SK-N-SH (cell line): ENCODE measurements at regions not wholly inside any gene's neighbourhood (a gene's known extent, or its start where the extent isn't known, plus 50 kb on each side); places are given as distances from the start of the nearest gene placed in this dataset.

Experiments used
- CTCF ChIA-PET: fragments of 300-600, 350-600 bp; formaldehyde crosslinking; extraction: SDS; loops from one replicate; lab custom pipeline; 2021; lab: Yijun Ruan, JAX
- POLR2A ChIA-PET: fragments of 350-600 bp; sonication (Branson Sonifier 250); formaldehyde crosslinking; extraction: SDS; loops from one replicate; lab custom pipeline; 2020; ENCODE audit warnings: antibody characterized with exemption, inconsistent platforms; lab: Yijun Ruan, JAX
- DNase-seq: peaks from one replicate; pipeline ENCODE4 v3.0.0; 2012
- H2AFZ ChIP-seq: fragments of 200-600 bp; sonication (generic); 2 replicates; pipeline ENCODE4 v1.8.1; 2016; ENCODE audit warnings: antibody characterized with exemption, mild to moderate bottlenecking, low read depth
- H3F3A ChIP-seq: fragments of 200-600 bp; sonication (generic); replicated peaks from 2 replicates; pipeline ENCODE3; 2016; ENCODE audit warnings: antibody characterized with exemption, mild to moderate bottlenecking; ENCODE audit not compliant: insufficient read depth
- H3K27ac ChIP-seq, 2 experiments: fragments of 200-500 bp in 1 of 2; fragments of 200-600 bp in 1 of 2; sonication (Bioruptor generic) in 1 of 2; sonication (generic), shearing (Covaris generic) in 1 of 2; 2 replicates each; pipeline versions ENCODE4 v1.5.1 to v1.6.1; 2014 to 2016; ENCODE audit warnings: low read depth in 2 of 2, inconsistent platforms in 1 of 2, low read length in 1 of 2, mild to moderate bottlenecking in 1 of 2, mixed read lengths in 1 of 2
- H3K27me3 ChIP-seq: fragments of 200-600 bp; sonication (generic), shearing (Covaris generic); 2 replicates; pipeline ENCODE4 v1.6.1; 2016; ENCODE audit warnings: mixed run types; ENCODE audit not compliant: insufficient read depth
- H3K36me3 ChIP-seq, 2 experiments: fragments of 200-500 bp in 1 of 2; fragments of 200-600 bp in 1 of 2; sonication (Bioruptor generic) in 1 of 2; sonication (generic) in 1 of 2; replicated peaks in 1 of 2; 2 replicates each; pipeline versions ENCODE3 to v1.5.1; 2014 to 2016; ENCODE audit warnings: low read length in 1 of 2, mild to moderate bottlenecking in 1 of 2; ENCODE audit not compliant: insufficient read depth in 2 of 2, control insufficient read depth in 1 of 2
- H3K4me1 ChIP-seq, 2 experiments: fragments of 200-500 bp in 1 of 2; fragments of 200-600 bp in 1 of 2; sonication (Bioruptor generic) in 1 of 2; sonication (generic), shearing (Covaris generic) in 1 of 2; 2 replicates each; pipeline versions ENCODE4 v1.5.1 to v1.6.1; 2014 to 2016; ENCODE audit warnings: low read depth in 1 of 2, low read length in 1 of 2, mixed run types in 1 of 2; ENCODE audit not compliant: insufficient read depth in 2 of 2, control insufficient read depth in 1 of 2
- H3K4me2 ChIP-seq: fragments of 200-600 bp; sonication (generic), shearing (Covaris generic); 2 replicates; pipeline ENCODE4 v1.6.1; 2017; ENCODE audit warnings: mixed run types
- H3K4me3 ChIP-seq, 2 experiments: fragments of 200-500 bp in 1 of 2; fragments of 200-600 bp in 1 of 2; sonication (Bioruptor generic) in 1 of 2; sonication (generic), shearing (Covaris generic) in 1 of 2; 2 replicates each; pipeline versions ENCODE4 v1.5.1 to v1.8.1; 2014 to 2016; ENCODE audit warnings: low read depth in 2 of 2, inconsistent platforms in 1 of 2, low read length in 1 of 2, mild to moderate bottlenecking in 1 of 2, mixed read lengths in 1 of 2, moderate library complexity in 1 of 2
- H3K79me2 ChIP-seq: fragments of 200-600 bp; sonication (generic); 2 replicates; pipeline ENCODE4 v1.8.1; 2017; ENCODE audit warnings: mild to moderate bottlenecking; ENCODE audit not compliant: insufficient read depth
- H3K9ac ChIP-seq: fragments of 200-600 bp; sonication (generic); 2 replicates; pipeline ENCODE4 v1.6.1; 2017; ENCODE audit warnings: mixed run types
- H3K9me2 ChIP-seq: fragments of 200-600 bp; sonication (generic); 2 replicates; pipeline ENCODE4 v1.6.1; 2017; ENCODE audit warnings: mixed run types
- H3K9me3 ChIP-seq: fragments of 200-600 bp; sonication (generic); 2 replicates; pipeline ENCODE4 v1.6.1; 2017; ENCODE audit warnings: mixed run types, mild to moderate bottlenecking, moderate library complexity
- H4K20me1 ChIP-seq: fragments of 200-600 bp; sonication (generic); 2 replicates; pipeline ENCODE4 v1.6.1; 2017; ENCODE audit warnings: mild to moderate bottlenecking, mixed run types; ENCODE audit not compliant: insufficient read depth
- CHD2 ChIP-seq: fragments of 150-350 bp; IDR thresholded peaks from 2 replicates; pipeline ENCODE4 v1.6.1; 2018; ENCODE audit warnings: low read length; ENCODE audit not compliant: partially characterized antibody
- ELF1 ChIP-seq: IDR thresholded peaks from 2 replicates; pipeline ENCODE4 v1.4.0; 2012
- EZH2phosphoT487 ChIP-seq: fragments of 200-600 bp; sonication (generic); IDR thresholded peaks from 2 replicates; pipeline ENCODE4 v1.6.1; 2017; ENCODE audit warnings: low read depth, mixed run types, mild to moderate bottlenecking, antibody characterized with exemption, moderate library complexity, borderline replicate concordance
- FOSL2 ChIP-seq: IDR thresholded peaks from 2 replicates; pipeline ENCODE4 v1.4.0; 2012; ENCODE audit warnings: low read depth, mild to moderate bottlenecking, moderate library complexity, borderline replicate concordance
- FOXJ3 ChIP-seq: sonication (generic); formaldehyde crosslinking; IDR thresholded peaks from 2 replicates; pipeline ENCODE4 v1.5.1; 2020; ENCODE audit warnings: mild to moderate bottlenecking, missing genetic modification reagents
- FOXM1 ChIP-seq: IDR thresholded peaks from 2 replicates; pipeline ENCODE4 v1.4.0; 2012; ENCODE audit warnings: low read depth, mild to moderate bottlenecking
- GABPA ChIP-seq: IDR thresholded peaks from 2 replicates; pipeline ENCODE4 v1.4.0; 2012; ENCODE audit warnings: low read depth, mild to moderate bottlenecking
- JUND ChIP-seq: IDR thresholded peaks from 2 replicates; pipeline ENCODE4 v1.4.0; 2012
- MAX ChIP-seq: IDR thresholded peaks from 2 replicates; pipeline ENCODE4 v1.4.0; 2012; ENCODE audit warnings: low read depth
- MEF2A ChIP-seq: IDR thresholded peaks from 2 replicates; pipeline ENCODE4 v1.4.0; 2012; ENCODE audit warnings: low read depth, borderline replicate concordance
- MXI1 ChIP-seq: IDR thresholded peaks from 2 replicates; pipeline ENCODE4 v1.6.1; 2012; ENCODE audit warnings: mild to moderate bottlenecking, low read depth, low read length, improper control_type of control experiment
- RCOR1 ChIP-seq: fragments of 150-350 bp; IDR thresholded peaks from 2 replicates; pipeline ENCODE4 v1.6.1; 2017; ENCODE audit warnings: antibody characterized with exemption, low read length
- RFX5 ChIP-seq: IDR thresholded peaks from 2 replicates; pipeline ENCODE4 v1.6.1; 2012; ENCODE audit warnings: mild to moderate bottlenecking, improper control_type of control experiment, low read length
- TAF1 ChIP-seq: IDR thresholded peaks from 2 replicates; pipeline ENCODE4 v1.6.1; 2012; ENCODE audit warnings: low read depth, mild to moderate bottlenecking, low read length, moderate library complexity, borderline replicate concordance
- YY1 ChIP-seq: IDR thresholded peaks from 2 replicates; pipeline ENCODE4 v1.4.0; 2012; ENCODE audit warnings: low read depth, mild to moderate bottlenecking
- WGBS: methylation state at CpG from one replicate; pipeline ENCODE4 v1.1.6; 2017; ENCODE audit warnings: low lambda C conversion rate; 5-methylcytosine and 5-hydroxymethylcytosine counted together
- TF ChIP-seq, protein P1 (sequence below): IDR thresholded peaks from 2 replicates; pipeline ENCODE4; 2012

GRCh38 chr2:21217442-21217841, 93.7 kb downstream of the TDRD15 start:
- H3K79me2 ChIP-seq, result no peaks in the 10 kb centered on the region
- no peak overlapping the region for H3K4me3 ChIP-seq
- no peak overlapping the region for H3K4me2 ChIP-seq
- no peak for DNase-seq
- H2AFZ ChIP-seq, result no peak overlapping the region
- H3K36me3 ChIP-seq, result no peaks in the 10 kb centered on the region
- TF ChIP-seq RFX5 (no peak), ELF1 (no peak), TAF1 (no peak)
- peaks cover 0 to 2% of the 10 kb centered on the region in 2 experiments; a peak in 2 of 4 replicates for H3K4me1 ChIP-seq
- ChIA-PET POLR2A (no interaction called here), CTCF (interaction anchor here (1.1 kb wide), 1 partner anchor 12 kb away, joined by 3 read pairs; no protein-coding TSS in a partner anchor)
- no peaks in the 10 kb centered on the region for H3K27me3 ChIP-seq
- H4K20me1 ChIP-seq, result no peaks in the 10 kb centered on the region
- H3K9me3 ChIP-seq, result no peaks in the 10 kb centered on the region
- H3K9me2 ChIP-seq, result no peaks in the 10 kb centered on the region
- H3F3A ChIP-seq, result no peaks in the 10 kb centered on the region
- no peak overlapping the region for H3K9ac ChIP-seq
- no peak overlapping the region for H3K27ac ChIP-seq

DNA sequence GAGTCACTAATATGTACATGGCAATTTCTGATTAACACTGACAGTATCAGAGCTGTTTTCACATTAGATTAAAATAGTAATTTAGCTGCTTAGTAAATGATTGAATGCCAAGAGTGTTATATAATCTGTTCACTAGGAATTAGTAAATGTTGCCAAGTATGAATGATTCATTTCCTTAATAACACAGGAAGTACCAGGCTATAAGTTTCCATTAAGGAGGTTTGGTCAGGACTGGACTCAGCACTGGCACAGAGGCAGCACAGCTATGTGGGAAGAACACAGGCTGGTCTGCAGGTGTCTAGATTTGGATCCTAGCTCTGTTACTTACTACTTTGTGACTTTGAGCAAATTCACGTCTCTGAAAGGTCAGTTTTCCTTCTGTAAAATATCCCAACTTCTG, 97.2 kb downstream of the TDRD15 start:
- Histone ChIP-seq H3K4me1 (peaks cover 0 to 2% of the 10 kb centered on the region in 2 experiments; a peak in 2 of 4 replicates), H3K9ac (no peak overlapping the region), H3K4me2 (no peak overlapping the region), H3K27ac (no peak overlapping the region), H3K4me3 (no peak overlapping the region), H3K36me3 (no peaks in the 10 kb centered on the region), H3K9me3 (no peaks in the 10 kb centered on the region), H2AFZ (no peak overlapping the region), H3K79me2 (no peaks in the 10 kb centered on the region), H3F3A (no peaks in the 10 kb centered on the region), H3K27me3 (no peaks in the 10 kb centered on the region), H4K20me1 (no peaks in the 10 kb centered on the region), H3K9me2 (no peaks in the 10 kb centered on the region)
- TF ChIP-seq JUND, result no peak
- TF ChIP-seq RCOR1, result no peak
- TF ChIP-seq, protein P1, sequence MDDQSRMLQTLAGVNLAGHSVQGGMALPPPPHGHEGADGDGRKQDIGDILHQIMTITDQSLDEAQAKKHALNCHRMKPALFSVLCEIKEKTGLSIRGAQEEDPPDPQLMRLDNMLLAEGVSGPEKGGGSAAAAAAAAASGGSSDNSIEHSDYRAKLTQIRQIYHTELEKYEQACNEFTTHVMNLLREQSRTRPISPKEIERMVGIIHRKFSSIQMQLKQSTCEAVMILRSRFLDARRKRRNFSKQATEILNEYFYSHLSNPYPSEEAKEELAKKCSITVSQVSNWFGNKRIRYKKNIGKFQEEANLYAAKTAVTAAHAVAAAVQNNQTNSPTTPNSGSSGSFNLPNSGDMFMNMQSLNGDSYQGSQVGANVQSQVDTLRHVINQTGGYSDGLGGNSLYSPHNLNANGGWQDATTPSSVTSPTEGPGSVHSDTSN, result no peak
- TF ChIP-seq CHD2, result no peak
- TF ChIP-seq FOXM1, result no peak
- TF ChIP-seq EZH2phosphoT487, result no peak
- no peak for TF ChIP-seq MEF2A
- TF ChIP-seq TAF1, result no peak
- no peak for TF ChIP-seq YY1
- no peak for TF ChIP-seq GABPA
- TF ChIP-seq MAX, result no peak
- no peak for TF ChIP-seq MXI1
- no peak for TF ChIP-seq FOXJ3 (CRISPR knock-in tag)
- no peak for TF ChIP-seq FOSL2
- CTCF ChIA-PET, result interaction anchor here (1.2 to 1.8 kb wide), 2 partner anchors 15 to 44 kb away, joined by 3 to 5 read pairs; no protein-coding TSS in a partner anchor
- 20% methylated on average over 1 of the region's 1 CpG for WGBS
- no peak for DNase-seq
- POLR2A ChIA-PET, result no interaction called here
